ENCODE measurements at regions not wholly inside any gene's neighbourhood (a gene's known extent, or its start where the extent isn't known, plus 50 kb on each side); places are given as distances from the start of the nearest gene placed in this dataset.

DNA sequence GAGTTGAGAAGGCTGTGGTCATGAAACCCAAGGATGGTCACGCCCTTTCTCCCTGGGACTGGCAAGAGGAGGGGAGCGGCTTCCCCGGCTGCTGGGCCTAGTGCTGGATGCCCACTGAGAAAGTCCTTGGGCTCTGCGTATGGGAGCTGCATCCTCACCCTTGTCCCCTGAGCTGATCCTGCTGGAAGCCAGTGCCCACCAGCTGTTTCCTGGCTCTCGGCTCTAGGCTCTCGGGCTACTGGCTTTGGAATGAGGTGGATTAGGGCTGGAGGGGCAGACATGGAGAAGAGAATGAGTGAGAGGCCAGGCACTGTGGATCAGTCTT, 149.3 kb upstream of the PPP1R26 start:
- Histone ChIP-seq H3K27ac (no peak overlapping the region), H3K4me3 (no peak overlapping the region), H3K27me3 (peaks cover 0 to 44% (median 22%) of the 10 kb centered on the region in 7 donors), H3K9me3 (peaks cover 0 to 12% (median 0%) of the 10 kb centered on the region in 11 donors), H3K36me3 (no peaks in the 10 kb centered on the region), H3K4me1 (no peaks in the 10 kb centered on the region)
- TF ChIP-seq, protein P1, sequence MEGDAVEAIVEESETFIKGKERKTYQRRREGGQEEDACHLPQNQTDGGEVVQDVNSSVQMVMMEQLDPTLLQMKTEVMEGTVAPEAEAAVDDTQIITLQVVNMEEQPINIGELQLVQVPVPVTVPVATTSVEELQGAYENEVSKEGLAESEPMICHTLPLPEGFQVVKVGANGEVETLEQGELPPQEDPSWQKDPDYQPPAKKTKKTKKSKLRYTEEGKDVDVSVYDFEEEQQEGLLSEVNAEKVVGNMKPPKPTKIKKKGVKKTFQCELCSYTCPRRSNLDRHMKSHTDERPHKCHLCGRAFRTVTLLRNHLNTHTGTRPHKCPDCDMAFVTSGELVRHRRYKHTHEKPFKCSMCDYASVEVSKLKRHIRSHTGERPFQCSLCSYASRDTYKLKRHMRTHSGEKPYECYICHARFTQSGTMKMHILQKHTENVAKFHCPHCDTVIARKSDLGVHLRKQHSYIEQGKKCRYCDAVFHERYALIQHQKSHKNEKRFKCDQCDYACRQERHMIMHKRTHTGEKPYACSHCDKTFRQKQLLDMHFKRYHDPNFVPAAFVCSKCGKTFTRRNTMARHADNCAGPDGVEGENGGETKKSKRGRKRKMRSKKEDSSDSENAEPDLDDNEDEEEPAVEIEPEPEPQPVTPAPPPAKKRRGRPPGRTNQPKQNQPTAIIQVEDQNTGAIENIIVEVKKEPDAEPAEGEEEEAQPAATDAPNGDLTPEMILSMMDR (IDR thresholded peaks at IDR 0.05), result no peak
- DNase-seq (no peak), ATAC-seq (no peak)
- intact Hi-C loops (cut with DNase I), result no loop called here
- 74 to 76% methylated on average over 6 of the region's 6 CpGs for WGBS, 2 donors

DNA sequence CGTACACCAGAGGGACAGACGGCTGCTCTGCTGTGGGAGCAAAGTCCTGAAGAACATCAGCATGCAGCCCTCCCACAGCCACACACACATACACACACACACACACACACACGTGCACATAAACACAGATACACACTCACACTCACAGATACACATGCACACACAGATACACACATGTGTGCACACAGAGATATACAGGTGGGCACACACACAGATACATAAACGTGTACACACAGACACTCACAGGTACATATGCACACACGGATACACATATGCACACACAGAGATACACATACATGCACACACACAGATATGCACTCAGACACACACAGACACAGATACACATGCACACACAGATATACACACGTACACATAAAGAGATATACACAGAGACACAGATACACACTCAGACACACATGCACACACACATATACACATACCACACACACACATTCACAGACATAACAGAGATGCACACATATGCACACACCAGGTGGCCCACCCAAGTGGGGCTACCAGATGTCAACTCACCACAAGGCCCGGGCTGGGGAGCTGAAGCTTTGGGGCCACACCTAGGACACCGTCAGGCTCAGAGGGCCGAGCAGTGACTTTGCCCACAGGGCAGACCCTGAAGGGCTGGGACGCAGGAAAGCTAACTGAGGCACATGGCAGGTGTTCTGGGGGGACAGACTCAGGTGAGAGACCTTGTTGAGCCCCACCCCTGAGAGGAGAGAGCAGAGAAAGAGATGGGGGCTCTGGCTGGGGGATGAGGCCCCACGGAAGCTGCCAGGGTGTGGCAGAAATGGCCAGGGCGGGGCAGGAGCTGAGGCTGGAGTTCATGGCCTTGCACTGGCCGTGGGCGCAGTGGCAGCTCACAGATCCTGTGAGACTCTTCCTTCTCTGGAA, 148.6 kb upstream of the PPP1R26 start:
- H3K27ac ChIP-seq, result no peak overlapping the region
- intact Hi-C loops (cut with DNase I), result no loop called here
- peaks cover 0 to 38% (median 19%) of the 10 kb centered on the region in 7 donors for H3K27me3 ChIP-seq
- no peak for ATAC-seq
- H3K4me1 ChIP-seq, result no peaks in the 10 kb centered on the region
- TF ChIP-seq, protein P1 (IDR thresholded peaks at IDR 0.05), result no peak
- H3K9me3 ChIP-seq, result peaks cover 0 to 12% (median 0%) of the 10 kb centered on the region in 11 donors
- 76 to 78% methylated on average over 14 of the region's 14 CpGs for WGBS, 2 donors
- no peak for DNase-seq
- H3K36me3 ChIP-seq, result no peaks in the 10 kb centered on the region
- no peak overlapping the region for H3K4me3 ChIP-seq

DNA sequence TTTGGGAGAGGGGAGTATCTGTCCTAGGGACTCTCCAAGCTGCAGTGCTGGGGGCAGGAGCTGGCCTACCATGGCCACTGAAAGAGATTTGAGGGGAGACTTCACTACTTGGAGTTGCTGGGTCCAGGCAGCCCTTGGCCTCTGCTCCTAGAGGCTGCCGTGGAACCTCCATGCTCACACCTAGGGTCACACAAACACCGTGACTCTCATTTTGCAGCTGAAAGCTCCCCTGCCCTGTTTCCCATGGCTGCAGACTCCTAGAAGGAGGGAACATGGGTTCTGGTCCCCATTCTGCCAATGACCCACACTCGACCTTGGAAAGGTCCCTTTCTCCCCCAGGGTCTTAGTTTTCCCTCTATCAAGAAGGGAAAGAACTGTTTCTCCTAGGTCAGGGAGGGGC, 147.1 kb upstream of the PPP1R26 start:
- peaks cover 0 to 9% (median 0%) of the 10 kb centered on the region in 11 donors for H3K9me3 ChIP-seq
- TF ChIP-seq, protein P1 (IDR thresholded peaks at IDR 0.05), result no peak
- H3K27ac ChIP-seq, result no peak overlapping the region
- H3K27me3 ChIP-seq, result peaks cover 0 to 28% (median 10%) of the 10 kb centered on the region in 7 donors
- no peaks in the 10 kb centered on the region for H3K36me3 ChIP-seq
- DNase-seq (no peak), ATAC-seq (no peak)
- 64 to 73% methylated on average over 3 of the region's 3 CpGs for WGBS, 2 donors
- intact Hi-C loops (cut with DNase I), result no loop called here
- H3K4me1 ChIP-seq, result no peaks in the 10 kb centered on the region
- H3K4me3 ChIP-seq, result no peak overlapping the region

DNA sequence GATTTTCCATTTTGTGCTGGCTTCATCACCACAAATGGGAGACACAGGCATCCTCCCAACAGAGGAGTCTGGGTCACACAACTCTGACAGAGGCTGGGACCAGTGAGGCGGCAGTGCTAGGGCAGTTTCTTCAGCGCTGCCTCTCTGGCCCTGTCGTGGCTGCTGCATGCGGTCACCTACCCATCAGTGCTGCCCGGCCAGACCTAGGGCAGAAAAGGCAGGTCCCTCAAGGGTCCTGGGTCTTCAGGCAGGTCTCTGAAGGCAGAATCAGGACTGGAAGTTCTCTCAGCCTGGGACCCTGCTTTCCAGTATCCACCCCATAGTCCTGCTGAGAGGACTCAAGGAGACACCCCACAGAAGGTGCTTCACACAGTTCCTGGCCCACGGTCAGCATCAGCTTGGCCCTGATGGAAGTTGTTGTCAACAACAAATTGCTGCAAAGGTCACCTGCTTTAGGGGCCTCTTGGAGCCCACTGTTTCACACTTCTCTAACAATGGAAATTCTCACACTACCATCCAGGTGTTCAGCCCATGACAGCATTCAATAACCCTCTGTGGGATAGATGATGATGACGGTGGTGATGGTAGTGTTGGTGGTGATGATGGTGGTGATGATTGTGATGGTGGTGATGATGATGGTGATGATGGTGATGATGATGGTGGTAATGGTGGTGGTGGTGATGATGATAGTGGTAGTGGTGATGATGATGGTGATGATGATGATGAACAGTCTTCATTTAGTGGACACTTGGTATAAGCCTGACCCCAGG, 146.4 kb upstream of the PPP1R26 start:
- ATAC-seq (no peak), DNase-seq (no peak)
- whole genome bisulfite sequencing, 2 donors, result 94 to 95% methylated on average over 7 of the region's 7 CpGs
- intact Hi-C loops (cut with DNase I), result no loop called here
- Histone ChIP-seq H3K36me3 (no peaks in the 10 kb centered on the region), H3K27ac (no peak overlapping the region), H3K4me1 (no peaks in the 10 kb centered on the region), H3K27me3 (peaks cover 0 to 25% (median 7%) of the 10 kb centered on the region in 7 donors), H3K9me3 (peaks cover 0 to 3% (median 0%) of the 10 kb centered on the region in 11 donors), H3K4me3 (no peak overlapping the region)
- TF ChIP-seq, protein P1 (IDR thresholded peaks at IDR 0.05), result no peak

All from heart right ventricle (tissue), 16 donors.